Heart left ventricle (tissue), 16 donors: ENCODE measurements at regions not wholly inside any gene's neighbourhood (a gene's known extent, or its start where the extent isn't known, plus 50 kb on each side); places are given as distances from the start of the nearest gene placed in this dataset.

Source experiments
- ATAC-seq, 4 donors: fragments of 200-7000 bp; cut with Tn5 transposase; one replicate each; pipeline ENCODE4 v1.9.1; 2020 to 2022; ENCODE audit warnings: moderate library complexity in 4 of 4, mild to moderate bottlenecking in 3 of 4, moderate number of reproducible peaks in 1 of 4
- DNase-seq, 5 donors: peaks; one replicate each; pipeline ENCODE4 v3.0.0-alpha.2; 2020
- H3K27ac ChIP-seq, 12 donors: fragments of 200-600 bp; sonication (generic) in 4 of 12; one replicate each; pipeline versions ENCODE4 v1.5.0 to v1.8.0; 2016 to 2022; ENCODE audit warnings: mild to moderate bottlenecking in 2 of 12
- H3K27me3 ChIP-seq, 9 donors: fragments of 200-600 bp; sonication (generic) in 2 of 9; one replicate each; pipeline versions ENCODE4 v1.5.1 to v1.8.0; 2016 to 2022; ENCODE audit warnings: mild to moderate bottlenecking in 3 of 9
- H3K36me3 ChIP-seq, 9 donors: fragments of 200-600 bp; sonication (generic) in 2 of 9; one replicate each; pipeline versions ENCODE4 v1.5.0 to v1.8.0; 2018 to 2022; ENCODE audit warnings: mild to moderate bottlenecking in 2 of 9
- H3K4me1 ChIP-seq, 12 donors: fragments of 200-600 bp; sonication (generic) in 4 of 12; one replicate each; pipeline versions ENCODE4 v1.5.0 to v1.8.0; 2016 to 2022; ENCODE audit warnings: mild to moderate bottlenecking in 3 of 12
- H3K4me3 ChIP-seq, 12 donors: fragments of 200-600 bp; sonication (generic) in 4 of 12; one replicate each; pipeline versions ENCODE4 v1.5.0 to v1.8.0; 2017 to 2022; ENCODE audit warnings: mild to moderate bottlenecking in 9 of 12, moderate library complexity in 4 of 12
- H3K9me3 ChIP-seq, 12 donors: fragments of 200-600 bp; sonication (generic) in 4 of 12; one replicate each; pipeline versions ENCODE4 v1.5.0 to v1.8.0; 2016 to 2022; ENCODE audit warnings: mild to moderate bottlenecking in 1 of 12
- POLR2A ChIP-seq, 2 donors: fragments of 450-650 bp; IDR thresholded peaks; one replicate each; pipeline ENCODE4 v1.6.1; 2017; ENCODE audit warnings: antibody characterized with exemption in 2 of 2, mild to moderate bottlenecking in 2 of 2, moderate library complexity in 2 of 2
- WGBS, 4 donors: extraction: QIAGEN DNeasy Blood & Tissue Kit in 2 of 4; methylation state at CpG; one replicate each; pipeline versions ENCODE4 v1.1.5 to v1.1.7; 2013 to 2018; 5-methylcytosine and 5-hydroxymethylcytosine counted together
- intact Hi-C, 10 donors: fragments of 100-400 bp; cut with DNase I; formaldehyde crosslinking; loops; one replicate each; pipeline versions ENCODE4 v1.11.1 to v1.14.2; 2022
- TF ChIP-seq, protein P1 (sequence below), 12 donors: fragments of 200-600 bp; sonication (generic) in 4 of 12; IDR thresholded peaks; one replicate each; pipeline versions ENCODE4 v1.5.0 to v1.8.0; 2018 to 2022; ENCODE audit warnings: antibody characterized with exemption in 12 of 12, mild to moderate bottlenecking in 5 of 12
- donor health status: ischemic (EF 13 %, LVEDD 7.1; RV severe dilation, severe dysfunction).
- donor health status: healthy with polysubstance abuse.
- donor health status: DM: no; HTN: yes; CAD: no.
- donor health status: DM: no; HTN: no; CAD: no.
- donor health status: ischemic (EF 25% LVEDD 6.9; RV normal size, moderate dysfunction).
- donor health status: ischemic (EF 25% LVEDD 5.7; RV mildly dilated, moderate dysfunction).
- donor health status: healthy.
- donor health status: DM: yes; HTN: yes; CAD: no.
- donor health status: ischemic (EF 35%, LVEDD 5.7; RV mildly dilated, moderate dysfunction).
- donor health status: nonischemic (EF 11% LVEDD 7.7; RV severe dilation, severe dysfunction).
- donor health status: DM: yes; HTN: yes; CAD: no.
- donor health status: PGD.
- donor health status: ischemic (EF 29% LVEDD 5.4; RV normal size, mild dysfunction).
- donor health status: nonischemic (EF 23%, LVEDD 6.1; RV moderate dilation, normal function).

DNA sequence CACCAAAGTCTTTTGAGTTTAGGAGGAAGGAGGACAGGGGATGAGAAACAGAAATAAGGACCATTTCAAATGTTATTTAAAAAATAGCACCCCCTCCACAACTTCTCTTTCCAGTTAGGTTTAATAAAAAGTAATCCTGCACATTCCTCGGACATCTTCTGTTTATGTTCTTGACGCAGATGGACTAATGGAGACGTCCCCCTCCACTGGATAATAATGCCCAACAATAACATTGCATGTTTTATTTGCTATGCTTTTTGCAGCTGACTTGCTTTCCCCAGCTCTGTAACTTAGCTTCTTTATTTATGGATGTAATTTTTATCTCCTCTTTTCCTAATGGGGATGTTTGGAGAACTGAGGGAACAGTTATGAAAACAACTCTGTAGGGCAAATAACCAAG, 89.5 kb downstream of the MAT2B start:
- Histone ChIP-seq H3K4me1 (no peaks in the 10 kb centered on the region), H3K36me3 (no peaks in the 10 kb centered on the region), H3K9me3 (peaks cover 0 to 6% (median 0%) of the 10 kb centered on the region in 12 donors), H3K4me3 (no peak overlapping the region), H3K27me3 (peaks cover 0 to 10% (median 0%) of the 10 kb centered on the region in 9 donors), H3K27ac (no peak overlapping the region)
- no peak for DNase-seq
- ATAC-seq: no peak
- 64 to 80% (median 77%) methylated on average over 3 of the region's 3 CpGs for WGBS, 4 donors
- TF ChIP-seq POLR2A (IDR thresholded peaks at IDR 0.05): no peak
- TF ChIP-seq, protein P1, sequence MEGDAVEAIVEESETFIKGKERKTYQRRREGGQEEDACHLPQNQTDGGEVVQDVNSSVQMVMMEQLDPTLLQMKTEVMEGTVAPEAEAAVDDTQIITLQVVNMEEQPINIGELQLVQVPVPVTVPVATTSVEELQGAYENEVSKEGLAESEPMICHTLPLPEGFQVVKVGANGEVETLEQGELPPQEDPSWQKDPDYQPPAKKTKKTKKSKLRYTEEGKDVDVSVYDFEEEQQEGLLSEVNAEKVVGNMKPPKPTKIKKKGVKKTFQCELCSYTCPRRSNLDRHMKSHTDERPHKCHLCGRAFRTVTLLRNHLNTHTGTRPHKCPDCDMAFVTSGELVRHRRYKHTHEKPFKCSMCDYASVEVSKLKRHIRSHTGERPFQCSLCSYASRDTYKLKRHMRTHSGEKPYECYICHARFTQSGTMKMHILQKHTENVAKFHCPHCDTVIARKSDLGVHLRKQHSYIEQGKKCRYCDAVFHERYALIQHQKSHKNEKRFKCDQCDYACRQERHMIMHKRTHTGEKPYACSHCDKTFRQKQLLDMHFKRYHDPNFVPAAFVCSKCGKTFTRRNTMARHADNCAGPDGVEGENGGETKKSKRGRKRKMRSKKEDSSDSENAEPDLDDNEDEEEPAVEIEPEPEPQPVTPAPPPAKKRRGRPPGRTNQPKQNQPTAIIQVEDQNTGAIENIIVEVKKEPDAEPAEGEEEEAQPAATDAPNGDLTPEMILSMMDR (IDR thresholded peaks at IDR 0.05): no peak
- intact Hi-C loops: no loop called here

DNA sequence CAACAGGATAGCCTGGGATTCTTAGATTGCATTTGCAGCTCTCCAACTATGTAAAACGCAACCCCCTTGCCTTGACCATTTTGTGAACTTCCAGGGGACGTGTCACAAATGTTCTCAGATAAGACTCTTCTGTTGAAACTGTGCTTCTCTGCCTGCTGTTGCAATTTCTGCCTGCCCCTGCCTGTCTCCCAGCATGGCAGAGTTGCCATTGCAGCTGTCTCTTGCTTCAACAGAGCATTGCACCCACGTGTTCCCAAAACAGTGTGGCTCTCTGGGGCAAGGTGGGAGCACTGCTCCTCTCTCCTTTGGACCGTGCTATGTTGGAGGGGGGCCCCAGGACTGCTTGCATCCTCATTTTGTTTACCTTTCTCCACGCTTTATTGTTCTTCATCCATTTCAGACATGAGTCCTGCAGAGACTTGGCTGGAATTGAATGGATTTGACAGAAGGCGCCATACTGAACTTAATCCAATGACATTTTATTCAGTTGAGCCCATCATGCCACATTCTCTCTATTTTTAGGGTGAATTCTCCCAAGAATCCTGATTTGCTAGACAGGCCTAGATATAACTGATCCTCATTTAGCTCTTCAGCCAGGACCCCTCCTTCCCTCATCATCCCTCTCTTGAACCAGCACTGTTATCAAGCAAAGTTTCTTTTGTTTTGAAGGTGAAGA, 90.7 kb downstream of the MAT2B start:
- Histone ChIP-seq H3K27ac (no peak overlapping the region), H3K4me3 (no peak overlapping the region), H3K36me3 (no peaks in the 10 kb centered on the region), H3K27me3 (peaks cover 0 to 10% (median 0%) of the 10 kb centered on the region in 9 donors), H3K4me1 (no peaks in the 10 kb centered on the region), H3K9me3 (peaks cover 0 to 6% (median 0%) of the 10 kb centered on the region in 12 donors)
- intact Hi-C loops: no loop called here
- DNase-seq: no peak
- WGBS, 4 donors: 39 to 45% (median 42%) methylated on average over 6 of the region's 6 CpGs
- TF ChIP-seq POLR2A (IDR thresholded peaks at IDR 0.05): no peak
- TF ChIP-seq, protein P1 (IDR thresholded peaks at IDR 0.05): no peak
- no peak for ATAC-seq

DNA sequence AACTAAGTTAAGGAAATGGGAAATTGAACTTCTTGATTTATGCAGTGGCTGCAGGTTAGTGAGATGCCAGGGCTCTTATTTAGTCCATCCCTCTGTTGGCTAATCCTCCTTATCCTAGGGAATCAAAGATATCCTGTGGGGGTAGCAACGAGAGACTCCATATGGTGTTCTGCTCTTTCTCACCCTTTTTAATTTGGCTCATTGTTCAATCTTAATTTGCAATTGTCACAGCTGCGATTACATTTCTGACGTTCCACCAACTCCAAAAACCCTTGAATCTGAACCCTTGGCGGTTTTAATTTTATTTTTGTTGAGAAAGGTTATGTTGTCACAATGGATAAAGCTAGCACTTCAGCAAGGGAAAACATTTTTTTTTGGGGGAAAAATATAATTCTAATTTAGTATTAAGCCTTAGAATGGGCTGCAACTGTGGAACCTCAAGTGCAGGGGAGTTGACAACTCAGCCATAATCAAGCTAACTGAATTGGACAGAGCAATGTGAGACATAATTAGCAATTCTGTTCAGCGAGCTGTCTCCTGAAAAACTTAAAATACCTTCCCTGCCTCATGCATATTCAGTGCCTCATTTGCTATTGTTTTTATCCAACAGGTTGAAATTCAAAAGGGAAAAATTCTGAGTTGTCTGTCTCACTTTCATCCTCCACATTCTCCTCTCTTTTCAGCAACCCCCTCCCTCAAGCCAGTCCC, 91.3 kb downstream of the MAT2B start:
- ATAC-seq: no peak
- H3K4me1 ChIP-seq: no peaks in the 10 kb centered on the region
- no peaks in the 10 kb centered on the region for H3K36me3 ChIP-seq
- 41 to 52% (median 45%) methylated on average over 5 of the region's 5 CpGs for whole genome bisulfite sequencing, 4 donors
- H3K9me3 ChIP-seq: peaks cover 0 to 6% (median 0%) of the 10 kb centered on the region in 12 donors
- DNase-seq: no peak
- H3K27ac ChIP-seq: no peak overlapping the region
- peaks cover 0 to 10% (median 0%) of the 10 kb centered on the region in 9 donors for H3K27me3 ChIP-seq
- intact Hi-C loops: no loop called here
- no peak for TF ChIP-seq POLR2A (IDR thresholded peaks at IDR 0.05)
- TF ChIP-seq, protein P1 (IDR thresholded peaks at IDR 0.05): no peak
- H3K4me3 ChIP-seq: no peak overlapping the region

DNA sequence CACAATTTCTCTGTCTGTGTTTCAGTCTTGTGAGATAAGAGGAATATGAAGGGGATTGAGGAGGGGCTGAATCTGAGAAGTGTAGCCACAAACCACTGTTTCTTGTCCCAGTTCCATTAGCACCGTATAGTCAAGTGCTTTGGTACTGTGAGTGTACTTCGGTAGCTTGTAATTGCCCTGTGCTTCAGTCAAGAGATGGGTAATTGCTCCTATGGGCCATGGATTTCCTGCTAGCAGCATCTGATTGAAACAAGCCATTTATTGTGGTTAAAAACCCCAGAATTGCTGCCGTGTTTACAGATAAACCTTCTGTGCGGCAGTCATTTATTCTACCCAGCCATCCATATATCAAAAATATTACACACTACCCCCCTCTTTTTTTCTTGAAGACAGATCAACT, 98.6 kb downstream of the MAT2B start:
- 63 to 76% (median 67%) methylated on average over 4 of the region's 4 CpGs for WGBS, 4 donors
- no peaks in the 10 kb centered on the region for H3K27me3 ChIP-seq
- H3K4me1 ChIP-seq: no peaks in the 10 kb centered on the region
- no peak for ATAC-seq
- no peaks in the 10 kb centered on the region for H3K36me3 ChIP-seq
- intact Hi-C loops: no loop called here
- H3K9me3 ChIP-seq: no peaks in the 10 kb centered on the region
- TF ChIP-seq, protein P1 (IDR thresholded peaks at IDR 0.05): no peak
- no peak for TF ChIP-seq POLR2A (IDR thresholded peaks at IDR 0.05)
- no peak overlapping the region for H3K27ac ChIP-seq
- no peak for DNase-seq
- H3K4me3 ChIP-seq: no peak overlapping the region
